H1 (cell line): ENCODE measurements at regions not wholly inside any gene's neighbourhood (a gene's known extent, or its start where the extent isn't known, plus 50 kb on each side); places are given as distances from the start of the nearest gene placed in this dataset.

ENCODE experiments used
- CTCF ChIA-PET: fragments of 300-600 bp; sonication (Branson Sonifier 250); formaldehyde crosslinking; loops from one replicate; lab custom pipeline; 2021; ENCODE audit not compliant: partially characterized antibody; lab: Charles Lee
- POLR2A ChIA-PET: fragments of 300-600 bp; sonication (Branson Sonifier 250); formaldehyde crosslinking; loops from one replicate; lab custom pipeline; 2021; ENCODE audit warnings: inconsistent platforms; ENCODE audit not compliant: partially characterized antibody; lab: Charles Lee
- DNase-seq, 2 experiments: peaks; one replicate each; pipeline versions ENCODE4 v3.0.0 to v3.0.0-alpha.2; 2010 to 2022; ENCODE audit warnings: low spot score in 2 of 2, low read depth in 1 of 2, mixed read lengths in 1 of 2
- FAIRE-seq: peaks from 2 replicates; lab custom pipeline; 2011; peaks lifted over from hg19 to GRCh38; lab: Jason Lieb, UNC
- H2AFZ ChIP-seq: 2 replicates; pipeline ENCODE4 v1.8.1; 2012; ENCODE audit warnings: low read length, inconsistent platforms
- H2AK5ac ChIP-seq: 2 replicates; pipeline ENCODE4 v1.6.1; 2013; ENCODE audit warnings: low read depth, low read length
- H2BK120ac ChIP-seq: replicated peaks from 2 replicates; pipeline ENCODE3; 2013; ENCODE audit warnings: low read depth, low read length, inconsistent platforms
- H2BK12ac ChIP-seq: 2 replicates; pipeline ENCODE4 v1.6.1; 2013; ENCODE audit warnings: low read depth, low read length
- H2BK15ac ChIP-seq: 2 replicates; pipeline ENCODE4 v1.6.1; 2013; ENCODE audit warnings: low read length
- H2BK20ac ChIP-seq: 2 replicates; pipeline ENCODE4 v1.6.1; 2013; ENCODE audit warnings: low read length
- H2BK5ac ChIP-seq: 2 replicates; pipeline ENCODE4 v1.6.1; 2013; ENCODE audit warnings: low read depth, low read length
- H3K14ac ChIP-seq: 2 replicates; pipeline ENCODE4 v1.6.1; 2013; ENCODE audit warnings: inconsistent platforms; ENCODE audit not compliant: insufficient read length
- H3K18ac ChIP-seq: 2 replicates; pipeline ENCODE4 v1.6.1; 2013; ENCODE audit warnings: low read length; ENCODE audit errors: extremely low read depth
- H3K23ac ChIP-seq: 2 replicates; pipeline ENCODE4 v1.6.1; 2013; ENCODE audit warnings: inconsistent platforms; ENCODE audit not compliant: insufficient read length
- H3K23me2 ChIP-seq: 2 replicates; pipeline ENCODE4 v1.6.1; 2013; ENCODE audit warnings: low read depth, low read length
- H3K27ac ChIP-seq: 2 replicates; pipeline ENCODE4 v1.6.1; 2011; ENCODE audit warnings: low read depth, low read length, inconsistent platforms
- H3K27me3 ChIP-seq, 4 experiments: replicated peaks in 1 of 4; 1 replicate in 1 of 4; 2 replicates in 3 of 4; pipeline versions ENCODE4 v1.6.1 to v1.8.1; 2011 to 2013; ENCODE audit warnings: low read length in 3 of 4, mild to moderate bottlenecking in 3 of 4, inconsistent platforms in 2 of 4, mixed read lengths in 2 of 4, moderate library complexity in 1 of 4; ENCODE audit not compliant: control insufficient read depth in 3 of 4, insufficient read depth in 3 of 4; ENCODE audit errors: extremely low read depth in 1 of 4
- H3K36me3 ChIP-seq, 4 experiments: 2 replicates each; pipeline versions ENCODE4 v1.6.1 to v1.8.1; 2011 to 2013; ENCODE audit warnings: mild to moderate bottlenecking in 4 of 4, low read length in 3 of 4, moderate library complexity in 2 of 4, control low read depth in 1 of 4, inconsistent platforms in 1 of 4; ENCODE audit not compliant: insufficient read depth in 4 of 4, control insufficient read depth in 2 of 4
- H3K4ac ChIP-seq: replicated peaks from 2 replicates; pipeline ENCODE3; 2013; ENCODE audit warnings: low read length, low read depth, mixed read lengths, inconsistent platforms; ENCODE audit not compliant: insufficient read length
- H3K4me1 ChIP-seq, 4 experiments: replicated peaks in 1 of 4; 1 replicate in 1 of 4; 2 replicates in 3 of 4; pipeline versions ENCODE4 v1.6.1 to v1.8.1; 2011 to 2013; ENCODE audit warnings: low read length in 3 of 4, inconsistent platforms in 2 of 4, mixed read lengths in 1 of 4; ENCODE audit not compliant: insufficient read depth in 4 of 4, control insufficient read depth in 3 of 4
- H3K4me2 ChIP-seq, 2 experiments: 2 replicates each; pipeline versions ENCODE4 v1.6.1 to v1.8.1; 2011 to 2013; ENCODE audit warnings: low read depth in 2 of 2, low read length in 2 of 2, control low read depth in 1 of 2, inconsistent platforms in 1 of 2, mild to moderate bottlenecking in 1 of 2; ENCODE audit not compliant: insufficient read depth in 1 of 2
- H3K4me3 ChIP-seq, 4 experiments: fragments of 200-600, 300-600 bp in 1 of 4; sonication (generic), shearing (Covaris generic), sonication (Bioruptor Twin) in 1 of 4; 2 replicates each; pipeline versions ENCODE4 v1.5.1 to v1.8.1; 2011 to 2016; ENCODE audit warnings: low read length in 4 of 4, low read depth in 3 of 4, control low read depth in 2 of 4, inconsistent platforms in 2 of 4, mild to moderate bottlenecking in 2 of 4, mixed read lengths in 1 of 4, moderate library complexity in 1 of 4; ENCODE audit not compliant: insufficient read depth in 2 of 4; ENCODE audit errors: extremely low read depth in 1 of 4
- H3K56ac ChIP-seq: replicated peaks from 2 replicates; pipeline ENCODE3; 2013; ENCODE audit warnings: low read depth, mild to moderate bottlenecking, mixed read lengths, low read length, inconsistent platforms; ENCODE audit not compliant: insufficient read length
- H3K79me1 ChIP-seq: 2 replicates; pipeline ENCODE4 v1.6.1; 2013; ENCODE audit warnings: low read depth, low read length, control low read depth
- H3K79me2 ChIP-seq, 2 experiments: 2 replicates each; pipeline versions ENCODE4 v1.6.1 to v1.8.1; 2012 to 2013; ENCODE audit warnings: low read length in 2 of 2, mild to moderate bottlenecking in 2 of 2, inconsistent platforms in 1 of 2; ENCODE audit not compliant: insufficient read depth in 2 of 2, control insufficient read depth in 1 of 2
- H3K9ac ChIP-seq, 4 experiments: replicated peaks in 1 of 4; 1 replicate in 1 of 4; 2 replicates in 3 of 4; pipeline versions ENCODE4 v1.6.1 to v1.8.1; 2011 to 2013; ENCODE audit warnings: low read depth in 3 of 4, low read length in 3 of 4, control low read depth in 2 of 4, mild to moderate bottlenecking in 2 of 4, moderate library complexity in 2 of 4, inconsistent platforms in 1 of 4; ENCODE audit errors: extremely low read depth in 1 of 4
- H3K9me3 ChIP-seq, 2 experiments: 2 replicates each; pipeline versions ENCODE4 v1.6.1 to v1.8.1; 2012 to 2013; ENCODE audit warnings: mild to moderate bottlenecking in 2 of 2, moderate library complexity in 2 of 2, control low read depth in 1 of 2, inconsistent platforms in 1 of 2, low read depth in 1 of 2, low read length in 1 of 2, mixed read lengths in 1 of 2; ENCODE audit not compliant: insufficient read depth in 2 of 2
- H4K20me1 ChIP-seq, 2 experiments: replicated peaks in 1 of 2; 2 replicates each; pipeline versions ENCODE3 to v1.8.1; 2011 to 2013; ENCODE audit warnings: inconsistent platforms in 2 of 2, low read length in 2 of 2, mild to moderate bottlenecking in 1 of 2; ENCODE audit not compliant: insufficient read depth in 2 of 2, control insufficient read depth in 1 of 2
- H4K5ac ChIP-seq: 2 replicates; pipeline ENCODE4 v1.6.1; 2013; ENCODE audit warnings: low read length, low read depth, mixed read lengths, inconsistent platforms; ENCODE audit not compliant: insufficient read length
- H4K8ac ChIP-seq: 2 replicates; pipeline ENCODE4 v1.8.0; 2013; ENCODE audit warnings: mild to moderate bottlenecking, moderate library complexity, low read length, inconsistent platforms; ENCODE audit not compliant: insufficient read depth; ENCODE audit errors: extremely low read depth
- H4K91ac ChIP-seq: replicated peaks from 2 replicates; pipeline ENCODE3; 2013; ENCODE audit warnings: low read length, mixed read lengths, inconsistent platforms; ENCODE audit not compliant: insufficient read length
- BACH1 ChIP-seq: IDR thresholded peaks from 2 replicates; pipeline ENCODE4 v1.6.1; 2012; ENCODE audit warnings: low read length, improper control_type of control experiment
- CBX8 ChIP-seq: fragments of 300-800, 300-1000 bp; sonication (generic); IDR thresholded peaks from 2 replicates; pipeline ENCODE4 v1.7.1; 2016; ENCODE audit warnings: low read depth, low read length, borderline replicate concordance
- CHD1 ChIP-seq: IDR thresholded peaks from 2 replicates; pipeline ENCODE4 v1.6.1; 2012; ENCODE audit warnings: low read depth, low read length, improper control_type of control experiment
- MAX ChIP-seq: IDR thresholded peaks from 2 replicates; pipeline ENCODE4 v1.6.1; 2012; ENCODE audit warnings: inconsistent platforms
- NANOG ChIP-seq: IDR thresholded peaks from 2 replicates; pipeline ENCODE4 v1.6.1; 2011; ENCODE audit warnings: low read length, low read depth, mild to moderate bottlenecking, inconsistent platforms; ENCODE audit not compliant: insufficient read depth, poor library complexity, severe bottlenecking
- POLR2AphosphoS5 ChIP-seq: IDR thresholded peaks from 2 replicates; pipeline ENCODE4 v1.6.1; 2011; ENCODE audit warnings: low read depth, low read length
- RNF2 ChIP-seq: fragments of 200-900, 300-1000 bp; sonication (generic); IDR thresholded peaks from 2 replicates; pipeline ENCODE4 v1.7.1; 2016; ENCODE audit warnings: borderline replicate concordance, low read depth, mild to moderate bottlenecking, antibody characterized with exemption, low read length; ENCODE audit not compliant: poor library complexity, severe bottlenecking; ENCODE audit errors: missing control alignments
- SIX5 ChIP-seq: IDR thresholded peaks from 2 replicates; pipeline ENCODE4 v1.6.1; 2011; ENCODE audit warnings: mild to moderate bottlenecking, low read depth, low read length
- SP4 ChIP-seq: IDR thresholded peaks from 2 replicates; pipeline ENCODE4 v1.6.1; 2012; ENCODE audit warnings: low read length, inconsistent platforms
- TAF1 ChIP-seq: IDR thresholded peaks from 2 replicates; pipeline ENCODE4 v1.6.1; 2011; ENCODE audit warnings: mild to moderate bottlenecking, low read depth, low read length
- YY1 ChIP-seq: IDR thresholded peaks from 2 replicates; pipeline ENCODE4 v1.6.1; 2011; ENCODE audit warnings: low read depth, mild to moderate bottlenecking, low read length
- WGBS, 2 experiments: shearing (Covaris generic) in 1 of 2; methylation state at CpG; one replicate each; pipeline versions ENCODE4 v1.1.6 to v1.1.7; 2013 to 2015; ENCODE audit warnings: low lambda C conversion rate in 2 of 2, mixed read lengths in 2 of 2, inconsistent platforms in 1 of 2, low coverage in 1 of 2, missing lambda C conversion rate in 1 of 2; ENCODE audit not compliant: insufficient replicate concordance in 2 of 2, insufficient coverage in 1 of 2, insufficient read length in 1 of 2; ENCODE audit errors: extremely low coverage in 1 of 2, missing lambda C conversion rate in 1 of 2; 5-methylcytosine and 5-hydroxymethylcytosine counted together

GRCh38 chr9:3769646-3770045, 243.8 kb upstream of the RFX3 start:
- Histone ChIP-seq H3K23me2 (no peaks in the 10 kb centered on the region), H2AK5ac (no peak overlapping the region), H4K20me1 (no peaks in the 10 kb centered on the region), H4K8ac (no peak overlapping the region), H3K4ac (no peak overlapping the region), H3K36me3 (no peaks in the 10 kb centered on the region), H4K91ac (no peak overlapping the region), H3K4me2 (no peak overlapping the region), H3K27me3 (no peaks in the 10 kb centered on the region), H3K14ac (no peak overlapping the region), H3K79me2 (no peaks in the 10 kb centered on the region), H2BK12ac (no peak overlapping the region), H4K5ac (no peak overlapping the region), H3K9ac (no peak overlapping the region), H3K23ac (no peak overlapping the region), H3K56ac (no peak overlapping the region), H3K4me3 (no peak overlapping the region), H2BK120ac (no peak overlapping the region), H3K18ac (no peak overlapping the region), H3K27ac (no peak overlapping the region), H2BK20ac (no peak overlapping the region), H2BK5ac (no peak overlapping the region), H3K9me3 (no peaks in the 10 kb centered on the region), H2BK15ac (no peak overlapping the region), H3K79me1 (no peaks in the 10 kb centered on the region), H2AFZ (no peak overlapping the region), H3K4me1 (no peaks in the 10 kb centered on the region)
- CTCF ChIA-PET, result interaction anchor here (1.0 kb wide), 1 partner anchor 10 kb away, joined by 3 read pairs; no protein-coding TSS in a partner anchor
- DNase-seq, result no peak
- no peak for FAIRE-seq
- POLR2A ChIA-PET, result no interaction called here
- WGBS, 2 experiments, result 71% methylated on average over 4 of the region's 4 CpGs; no CpG with 5 or more reads in 1 of the 2 experiments
- TF ChIP-seq TAF1 (no peak), NANOG (no peak), RNF2 (no peak), CBX8 (no peak), POLR2AphosphoS5 (no peak), YY1 (no peak), SP4 (no peak), SIX5 (no peak), MAX (no peak), BACH1 (no peak), CHD1 (no peak)
